MM.1S (cell line): ENCODE measurements at regions not wholly inside any gene's neighbourhood (a gene's known extent, or its start where the extent isn't known, plus 50 kb on each side); places are given as distances from the start of the nearest gene placed in this dataset.

Source experiments
- CTCF ChIP-seq: fragments of 300-600 bp; sonication (generic); IDR thresholded peaks from 2 replicates; pipeline ENCODE4 v1.5.1; 2016; ENCODE audit warnings: antibody characterized with exemption, low read length, mixed read lengths
- EZH2 ChIP-seq: fragments of 300-600 bp; sonication (generic); optimal IDR thresholded peaks from 2 replicates; pipeline ENCODE3; 2017; ENCODE audit warnings: low read depth, mild to moderate bottlenecking, antibody characterized with exemption, low read length, mixed read lengths
- EZH2phosphoT487 ChIP-seq: fragments of 300-600 bp; sonication (generic); IDR thresholded peaks from 2 replicates; pipeline ENCODE4 v1.6.1; 2018; ENCODE audit warnings: antibody characterized with exemption, low read length

GRCh38 chr7:25391961-25392587 lies 163.8 kb upstream of the NPVF start:
- TF ChIP-seq CTCF (no peak), EZH2 (no peak), EZH2phosphoT487 (no peak)
